Right lobe of liver (tissue), 4 donors: ENCODE measurements at regions not wholly inside any gene's neighbourhood (a gene's known extent, or its start where the extent isn't known, plus 50 kb on each side); places are given as distances from the start of the nearest gene placed in this dataset.

ENCODE experiments used
- POLR2A ChIP-seq: fragments of 450-650 bp; IDR thresholded peaks from one replicate; pipeline ENCODE4 v1.6.1; 2017; ENCODE audit warnings: antibody characterized with exemption, mild to moderate bottlenecking
- TF ChIP-seq, protein P1 (sequence below), 4 donors: fragments of 200-600 bp in 3 of 4; fragments of 450-650 bp in 1 of 4; IDR thresholded peaks; one replicate each; pipeline versions ENCODE4 v1.5.1 to v1.8.0; 2016 to 2022; ENCODE audit warnings: antibody characterized with exemption in 4 of 4, mild to moderate bottlenecking in 2 of 4
- donor health status: DM: no; HTN: no; CAD: no.
- donor health status: DM: no; HTN: no; CAD: no.
- donor health status: DM: no; HTN: yes; CAD: no.

DNA sequence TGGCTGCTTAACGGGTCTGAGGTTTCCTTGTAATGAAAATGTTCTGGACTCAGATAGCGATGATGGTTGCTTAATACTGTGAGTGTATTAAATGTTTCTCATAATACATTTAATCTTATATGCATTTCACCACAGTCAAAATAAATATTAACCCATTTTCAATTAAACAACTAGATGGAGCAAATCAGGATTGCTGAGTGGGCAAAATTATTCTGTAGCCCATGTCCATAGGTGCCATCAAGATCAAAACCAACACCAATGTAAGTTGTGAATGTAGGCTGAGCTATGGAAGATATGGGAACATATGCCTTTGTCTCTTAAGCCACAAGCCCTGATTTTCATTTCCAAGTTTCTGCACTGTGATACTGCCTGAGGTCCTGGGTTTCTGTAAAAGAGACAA lies 572.6 kb upstream of the EEF2KMT start:
- TF ChIP-seq, protein P1, sequence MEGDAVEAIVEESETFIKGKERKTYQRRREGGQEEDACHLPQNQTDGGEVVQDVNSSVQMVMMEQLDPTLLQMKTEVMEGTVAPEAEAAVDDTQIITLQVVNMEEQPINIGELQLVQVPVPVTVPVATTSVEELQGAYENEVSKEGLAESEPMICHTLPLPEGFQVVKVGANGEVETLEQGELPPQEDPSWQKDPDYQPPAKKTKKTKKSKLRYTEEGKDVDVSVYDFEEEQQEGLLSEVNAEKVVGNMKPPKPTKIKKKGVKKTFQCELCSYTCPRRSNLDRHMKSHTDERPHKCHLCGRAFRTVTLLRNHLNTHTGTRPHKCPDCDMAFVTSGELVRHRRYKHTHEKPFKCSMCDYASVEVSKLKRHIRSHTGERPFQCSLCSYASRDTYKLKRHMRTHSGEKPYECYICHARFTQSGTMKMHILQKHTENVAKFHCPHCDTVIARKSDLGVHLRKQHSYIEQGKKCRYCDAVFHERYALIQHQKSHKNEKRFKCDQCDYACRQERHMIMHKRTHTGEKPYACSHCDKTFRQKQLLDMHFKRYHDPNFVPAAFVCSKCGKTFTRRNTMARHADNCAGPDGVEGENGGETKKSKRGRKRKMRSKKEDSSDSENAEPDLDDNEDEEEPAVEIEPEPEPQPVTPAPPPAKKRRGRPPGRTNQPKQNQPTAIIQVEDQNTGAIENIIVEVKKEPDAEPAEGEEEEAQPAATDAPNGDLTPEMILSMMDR (IDR thresholded peaks at IDR 0.05): no peak
- TF ChIP-seq POLR2A: no peak
